NB4 (cell line): ENCODE measurements at regions not wholly inside any gene's neighbourhood (a gene's known extent, or its start where the extent isn't known, plus 50 kb on each side); places are given as distances from the start of the nearest gene placed in this dataset.

Source experiments
- CTCF ChIP-seq: IDR thresholded peaks from one replicate; pipeline ENCODE4 v1.5.1; 2012; ENCODE audit warnings: low read depth, low read length
- MAX ChIP-seq: IDR thresholded peaks from 2 replicates; pipeline ENCODE4 v1.6.1; 2011; ENCODE audit warnings: low read depth, low read length
- MYC ChIP-seq: IDR thresholded peaks from 2 replicates; pipeline ENCODE4 v1.6.1; 2011; ENCODE audit warnings: low read depth, low read length
- POLR2A ChIP-seq: IDR thresholded peaks from 2 replicates; pipeline ENCODE4 v1.6.1; 2011; ENCODE audit warnings: mild to moderate bottlenecking; ENCODE audit not compliant: insufficient read length; ENCODE audit errors: extremely low read depth

DNA sequence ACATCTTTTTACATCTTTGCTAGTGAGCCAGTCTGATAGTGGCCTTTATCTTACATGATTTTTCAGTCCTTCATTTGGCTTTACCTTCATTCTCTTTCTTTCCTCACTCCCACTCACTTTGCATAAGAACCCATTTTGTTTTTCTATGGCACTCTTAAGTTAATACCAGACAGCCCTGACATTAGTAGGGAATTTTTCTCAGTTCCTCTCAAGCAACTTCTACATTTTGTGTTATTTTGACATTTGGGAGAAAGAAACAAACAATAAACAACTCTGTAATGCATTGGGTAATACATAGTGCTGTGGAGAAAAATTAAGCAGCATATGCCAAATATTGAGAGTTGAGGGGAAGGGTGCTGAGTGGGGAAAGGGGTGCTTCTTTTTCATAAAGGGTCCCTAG is 524.1 kb upstream of the JAG1 start:
- TF ChIP-seq CTCF (no peak), POLR2A (no peak), MYC (no peak), MAX (no peak)
